Coronary artery (tissue), 2 donors: ENCODE measurements at regions not wholly inside any gene's neighbourhood (a gene's known extent, or its start where the extent isn't known, plus 50 kb on each side); places are given as distances from the start of the nearest gene placed in this dataset.

Source experiments
- DNase-seq: peaks from one replicate; pipeline ENCODE4 v3.0.0-alpha.2; 2017; ENCODE audit warnings: low spot score
- H3K27ac ChIP-seq, 2 donors: fragments of 200-600 bp; sonication (generic); one replicate each; pipeline ENCODE4 v1.5.1; 2016 to 2019
- H3K4me3 ChIP-seq: fragments of 200-600 bp; sonication (generic); 2 replicates; pipeline ENCODE4 v1.5.1; 2016; ENCODE audit warnings: mild to moderate bottlenecking, moderate library complexity
- TF ChIP-seq, protein P1 (sequence below): fragments of 200-600 bp; sonication (generic); IDR thresholded peaks from one replicate; pipeline ENCODE4 v1.5.1; 2019; ENCODE audit warnings: antibody characterized with exemption

DNA sequence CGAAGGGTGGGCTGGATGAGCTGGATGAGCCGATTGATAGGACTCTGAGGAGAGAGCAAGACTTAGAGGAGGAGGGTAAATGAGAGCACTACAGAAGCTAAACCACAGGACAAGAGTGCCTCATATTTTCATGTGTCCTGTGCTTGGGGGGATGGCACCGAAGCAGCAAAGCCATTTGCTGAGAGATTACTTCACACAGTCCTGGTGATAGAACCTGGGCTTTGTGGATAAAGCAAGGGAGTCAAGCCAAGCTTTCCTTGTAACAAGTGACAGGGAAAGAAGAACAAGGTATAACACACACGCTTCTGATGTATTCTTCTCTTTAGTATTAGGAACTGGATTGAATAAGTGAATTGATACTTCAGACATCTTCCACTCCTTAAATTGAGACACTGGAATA, 253.7 kb downstream of the ANKRD7 start:
- H3K27ac ChIP-seq, result no peak overlapping the region
- no peak for DNase-seq
- TF ChIP-seq, protein P1, sequence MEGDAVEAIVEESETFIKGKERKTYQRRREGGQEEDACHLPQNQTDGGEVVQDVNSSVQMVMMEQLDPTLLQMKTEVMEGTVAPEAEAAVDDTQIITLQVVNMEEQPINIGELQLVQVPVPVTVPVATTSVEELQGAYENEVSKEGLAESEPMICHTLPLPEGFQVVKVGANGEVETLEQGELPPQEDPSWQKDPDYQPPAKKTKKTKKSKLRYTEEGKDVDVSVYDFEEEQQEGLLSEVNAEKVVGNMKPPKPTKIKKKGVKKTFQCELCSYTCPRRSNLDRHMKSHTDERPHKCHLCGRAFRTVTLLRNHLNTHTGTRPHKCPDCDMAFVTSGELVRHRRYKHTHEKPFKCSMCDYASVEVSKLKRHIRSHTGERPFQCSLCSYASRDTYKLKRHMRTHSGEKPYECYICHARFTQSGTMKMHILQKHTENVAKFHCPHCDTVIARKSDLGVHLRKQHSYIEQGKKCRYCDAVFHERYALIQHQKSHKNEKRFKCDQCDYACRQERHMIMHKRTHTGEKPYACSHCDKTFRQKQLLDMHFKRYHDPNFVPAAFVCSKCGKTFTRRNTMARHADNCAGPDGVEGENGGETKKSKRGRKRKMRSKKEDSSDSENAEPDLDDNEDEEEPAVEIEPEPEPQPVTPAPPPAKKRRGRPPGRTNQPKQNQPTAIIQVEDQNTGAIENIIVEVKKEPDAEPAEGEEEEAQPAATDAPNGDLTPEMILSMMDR, result no peak
- no peak overlapping the region for H3K4me3 ChIP-seq

- H3K4me3 ChIP-seq, result no peak overlapping the region
- TF ChIP-seq, protein P1, result no peak
- DNase-seq, result no peak
- H3K27ac ChIP-seq, result no peak overlapping the region
Observed at GRCh38 chr7:118478931-118479330, 254.4 kb downstream of the ANKRD7 start.

GRCh38 chr7:118492466-118492865, 268.0 kb downstream of the ANKRD7 start:
- TF ChIP-seq, protein P1, result no peak
- Histone ChIP-seq H3K4me3 (no peak overlapping the region), H3K27ac (no peak overlapping the region)
- no peak for DNase-seq

GRCh38 chr7:118496138-118496644, 271.7 kb downstream of the ANKRD7 start:
- Histone ChIP-seq H3K27ac (no peak overlapping the region), H3K4me3 (no peak overlapping the region)
- TF ChIP-seq, protein P1, result no peak
- no peak for DNase-seq

DNA sequence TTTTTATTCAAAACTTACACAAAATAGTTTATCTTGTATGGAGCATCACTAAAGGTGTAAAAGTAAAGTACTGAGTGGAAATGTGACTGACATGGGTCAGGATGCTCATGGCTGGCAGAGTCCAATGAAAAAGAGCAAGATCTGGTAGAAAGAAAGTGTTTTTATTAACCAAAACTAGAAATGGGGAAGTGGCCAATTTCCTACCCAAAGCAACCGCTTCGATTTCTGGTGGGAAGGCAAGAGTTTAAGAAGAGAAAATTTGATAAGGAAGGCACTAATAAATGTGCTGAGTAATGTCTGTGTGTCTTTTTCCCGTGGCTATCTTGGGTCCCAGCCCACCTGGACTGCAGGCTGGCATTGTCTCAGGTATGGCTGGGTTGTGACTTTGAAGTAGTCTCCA, 277.7 kb downstream of the ANKRD7 start:
- no peak for DNase-seq
- H3K4me3 ChIP-seq, result no peak overlapping the region

DNA sequence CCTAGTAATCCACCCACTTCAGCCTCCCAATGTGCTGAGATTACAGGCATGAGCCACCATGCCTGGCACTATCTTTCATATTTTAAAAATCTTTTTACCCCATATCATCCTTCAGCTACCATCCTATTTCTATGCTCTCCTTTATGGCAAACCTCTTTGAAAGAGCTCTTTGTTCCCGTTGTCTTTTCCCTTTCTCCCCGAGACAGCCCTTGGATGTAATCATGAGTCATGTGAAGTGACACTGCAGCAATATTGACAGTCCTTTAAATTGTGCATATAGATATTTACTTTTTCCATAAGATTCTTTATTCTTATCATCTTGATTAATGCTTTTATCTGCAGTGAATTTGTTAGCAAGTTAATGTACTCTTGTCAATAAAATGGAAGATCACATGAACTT, 286.6 kb downstream of the ANKRD7 start:
- no peak for DNase-seq
- TF ChIP-seq, protein P1, result no peak
- no peak overlapping the region for H3K27ac ChIP-seq
- no peak overlapping the region for H3K4me3 ChIP-seq

More for the DNA sequence above, 277.7 kb downstream of the ANKRD7 start:
- no peak overlapping the region for H3K27ac ChIP-seq
- TF ChIP-seq, protein P1, result no peak

DNA sequence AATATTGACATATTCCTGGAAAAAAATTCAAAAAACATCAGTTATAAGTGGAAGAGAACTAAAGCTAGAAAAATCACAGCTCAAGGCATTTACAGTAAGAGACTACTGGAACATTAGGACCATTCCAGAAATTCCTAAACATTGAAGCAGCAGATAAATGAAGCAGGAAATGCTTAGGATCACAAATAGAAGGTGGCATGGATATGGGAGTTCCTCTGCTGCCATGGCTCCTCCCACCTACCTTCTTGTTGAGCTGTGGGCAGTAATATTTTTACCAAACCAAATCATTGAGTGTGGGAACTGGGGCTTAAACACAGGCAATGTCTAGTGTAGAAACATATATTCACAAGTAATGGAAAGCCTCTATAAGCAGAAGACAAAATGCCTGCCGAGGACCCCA, 292.8 kb downstream of the ANKRD7 start:
- DNase-seq, result no peak
- H3K27ac ChIP-seq, result no peak overlapping the region
- no peak overlapping the region for H3K4me3 ChIP-seq
- TF ChIP-seq, protein P1, result no peak
